HG03066 (cell line): ENCODE measurements at regions not wholly inside any gene's neighbourhood (a gene's known extent, or its start where the extent isn't known, plus 50 kb on each side); places are given as distances from the start of the nearest gene placed in this dataset.

Source experiments
- ATAC-seq: cut with Tn5 transposase; IDR thresholded peaks from one replicate; pipeline ENCODE4 v1.9.1; 2021; ENCODE audit warnings: low read depth; ENCODE audit not compliant: unreplicated experiment

- no peak for ATAC-seq
Measured at GRCh38 chrX:40459571-40460158, 121.1 kb upstream of the ATP6AP2 start.

DNA sequence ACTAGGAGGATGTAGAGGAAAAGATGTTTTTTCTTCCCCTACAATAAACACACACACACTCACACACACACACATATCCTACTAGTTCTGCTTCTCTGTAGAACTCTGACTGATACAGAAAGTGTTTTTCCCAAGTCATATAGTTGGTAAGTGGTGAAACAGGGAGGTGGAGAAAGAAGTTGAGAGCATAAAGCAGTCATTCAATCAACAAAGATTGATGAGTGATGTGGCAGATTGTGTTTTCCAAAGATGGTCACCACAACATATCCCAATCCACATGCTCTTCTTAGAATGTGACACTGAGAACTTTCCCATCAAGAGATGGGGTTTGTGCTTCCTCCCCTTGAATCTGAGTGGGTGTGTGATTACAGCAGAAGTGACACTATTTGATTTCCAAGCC, 123.4 kb upstream of the ATP6AP2 start:
- ATAC-seq = no peak

DNA sequence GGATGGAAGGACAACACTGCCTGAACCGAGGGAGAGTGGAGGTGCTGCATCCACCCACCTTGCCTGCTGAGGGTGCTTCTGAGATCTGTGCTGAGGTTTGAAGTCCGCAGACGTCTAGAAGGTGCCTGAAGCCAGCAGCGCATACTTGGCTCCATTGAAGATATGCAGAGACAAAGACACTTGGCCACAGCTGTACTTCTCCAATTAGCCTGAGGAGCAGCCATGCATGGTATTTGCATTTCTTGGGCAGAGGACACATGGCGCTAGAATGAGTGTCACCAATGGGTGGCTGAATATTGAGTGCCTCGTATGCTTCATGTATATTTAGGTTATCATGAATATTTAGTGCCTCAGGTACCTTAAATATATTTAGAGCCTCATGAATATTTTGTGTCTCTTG, 128.7 kb upstream of the ATP6AP2 start:
- ATAC-seq = no peak

DNA sequence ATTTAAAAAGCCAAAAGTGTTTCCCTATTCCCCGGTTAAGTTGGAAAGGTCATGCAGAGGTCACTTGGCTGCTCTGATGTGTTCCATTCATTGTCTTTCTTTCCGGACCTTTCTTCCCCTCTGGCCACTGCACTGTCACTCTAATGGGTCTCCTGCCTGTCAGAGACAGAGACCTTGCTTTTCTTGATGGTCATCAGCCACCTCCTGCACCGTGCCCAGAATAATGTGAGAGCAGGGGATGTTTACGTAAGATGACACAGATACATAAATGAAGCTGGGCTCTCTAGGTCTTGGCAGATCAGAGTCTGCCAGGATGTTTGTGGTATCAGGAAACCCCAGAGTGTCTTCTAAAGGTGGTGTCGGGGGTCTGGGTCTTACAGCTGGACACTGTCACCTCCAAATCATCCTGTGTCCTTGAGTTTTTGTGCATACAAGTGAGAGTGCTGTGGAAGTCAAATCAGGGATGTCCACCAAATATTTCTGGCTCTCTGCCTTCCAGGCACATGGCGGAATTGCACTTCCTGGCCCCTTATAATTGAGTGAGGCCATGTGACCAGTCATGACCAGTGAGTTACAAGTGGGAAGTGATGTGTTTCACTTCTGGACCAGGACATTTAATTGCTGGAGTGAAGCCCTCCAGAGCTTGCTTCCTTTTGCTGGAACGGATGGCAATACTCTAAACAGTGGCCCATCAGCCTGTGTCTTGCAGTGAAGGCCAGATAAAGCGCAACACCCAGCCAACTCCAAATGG, 130.6 kb upstream of the ATP6AP2 start:
- ATAC-seq = no peak

DNA sequence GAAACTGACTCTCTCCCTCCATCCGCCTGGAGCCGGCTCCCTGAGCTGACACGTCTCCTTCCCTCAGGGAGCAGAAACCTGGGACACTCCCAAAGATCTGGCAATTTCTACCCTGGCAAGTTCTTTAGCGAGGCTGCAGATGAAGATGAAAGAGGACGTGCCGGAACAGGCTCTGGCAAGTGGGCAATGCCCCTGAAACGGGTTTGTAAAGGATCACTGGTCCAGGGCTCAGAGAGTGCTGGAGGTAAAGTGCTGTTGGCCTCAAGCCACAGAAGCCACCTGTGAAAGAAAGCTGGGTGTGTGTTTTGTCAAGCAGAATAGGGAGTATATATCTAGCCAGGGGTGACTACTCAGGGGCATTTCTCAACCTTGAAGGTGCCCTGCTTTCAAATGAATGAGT, 131.4 kb upstream of the ATP6AP2 start:
- ATAC-seq = no peak

DNA sequence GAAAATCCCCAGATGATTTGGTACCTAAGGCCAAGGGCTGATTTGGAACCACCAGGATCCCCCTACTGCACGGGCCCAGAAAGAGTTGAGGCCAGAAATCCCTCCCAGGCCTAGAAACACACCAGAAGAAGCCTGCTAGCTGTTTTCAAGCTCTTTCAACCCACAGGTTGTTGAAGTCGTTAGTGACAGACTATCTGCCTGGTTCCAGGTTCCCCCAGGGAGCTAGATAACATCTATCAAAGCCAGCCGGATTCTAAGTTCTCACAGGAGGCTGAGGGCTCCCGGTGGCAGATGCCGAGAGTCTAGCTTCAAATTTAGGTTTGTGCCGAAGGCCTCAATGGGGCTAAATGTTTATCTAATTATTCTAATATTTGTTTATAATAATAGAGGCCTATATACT, 132.0 kb upstream of the ATP6AP2 start:
- no peak for ATAC-seq

GRCh38 chrX:40446921-40447320, 133.8 kb upstream of the ATP6AP2 start:
- no peak for ATAC-seq

GRCh38 chrX:40445691-40446090, 135.1 kb upstream of the ATP6AP2 start:
- ATAC-seq = no peak

GRCh38 chrX:40444798-40445496, 135.8 kb upstream of the ATP6AP2 start:
- no peak for ATAC-seq

GRCh38 chrX:40444133-40444532, 136.6 kb upstream of the ATP6AP2 start:
- no peak for ATAC-seq

GRCh38 chrX:40440866-40441265, 139.9 kb upstream of the ATP6AP2 start:
- ATAC-seq = no peak

DNA sequence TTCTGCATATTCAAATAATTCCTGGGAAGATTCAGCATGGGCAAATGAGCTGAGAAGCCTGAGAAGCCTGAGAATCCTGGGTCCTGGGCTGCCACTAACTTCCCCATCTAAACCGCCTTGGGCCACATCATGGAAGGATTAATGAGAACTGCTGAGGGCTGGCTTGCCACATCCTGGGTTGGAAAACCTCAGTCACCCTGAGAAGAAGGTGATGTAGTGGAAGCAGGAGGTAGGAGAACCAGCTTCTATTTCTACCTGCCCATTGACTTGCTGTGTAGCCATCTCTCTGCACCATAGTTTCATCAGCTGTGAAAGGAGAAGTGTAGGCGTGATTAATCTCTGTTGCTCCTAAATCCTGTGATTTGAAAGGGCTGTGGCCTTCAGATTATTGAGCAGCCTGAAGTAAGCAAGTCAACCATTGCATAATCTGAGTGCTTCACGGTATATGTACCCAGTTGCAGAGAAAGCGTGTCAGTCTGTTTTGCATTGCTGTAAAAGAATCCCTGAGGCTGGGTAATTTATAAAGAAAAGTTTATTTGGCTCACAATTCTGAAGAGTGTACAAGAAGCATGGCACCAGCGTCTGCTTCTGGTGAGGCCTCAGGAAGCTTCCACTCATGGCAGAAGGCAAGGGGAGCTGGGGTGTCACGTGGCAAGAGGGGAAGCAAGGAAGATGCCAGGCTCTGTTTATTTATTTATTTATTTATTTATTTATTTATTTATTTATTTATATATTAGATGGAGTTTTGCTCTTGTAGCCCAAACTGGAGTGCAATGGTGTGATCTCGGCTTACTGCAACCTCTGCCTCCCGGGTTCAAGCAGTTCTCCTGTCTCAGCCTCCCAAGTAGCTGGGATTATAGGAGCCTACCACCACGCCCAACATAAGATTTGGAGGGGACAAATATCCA, 140.9 kb upstream of the ATP6AP2 start:
- ATAC-seq = no peak

DNA sequence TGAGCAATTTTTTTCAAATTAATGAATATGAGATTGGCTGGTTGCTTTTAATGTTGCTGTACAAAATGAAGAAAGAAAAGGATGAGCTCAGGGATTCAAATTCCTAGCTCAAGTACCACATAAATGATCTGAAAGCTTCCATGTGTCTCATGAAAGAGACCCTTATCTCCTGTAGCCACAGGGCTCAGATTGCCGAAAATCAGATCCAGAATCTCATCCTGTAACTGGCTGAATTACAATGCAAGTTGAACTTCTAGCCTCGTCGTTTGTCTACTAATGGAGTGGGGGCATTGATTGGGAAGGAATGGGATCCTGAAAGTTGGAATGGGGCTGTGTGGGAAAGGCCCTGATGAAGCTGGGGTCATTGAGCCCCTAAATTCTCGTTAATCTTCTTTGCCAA, 143.4 kb upstream of the ATP6AP2 start:
- ATAC-seq = no peak

- ATAC-seq = no peak
Measured at GRCh38 chrX:40434947-40435346, 145.8 kb upstream of the ATP6AP2 start.

DNA sequence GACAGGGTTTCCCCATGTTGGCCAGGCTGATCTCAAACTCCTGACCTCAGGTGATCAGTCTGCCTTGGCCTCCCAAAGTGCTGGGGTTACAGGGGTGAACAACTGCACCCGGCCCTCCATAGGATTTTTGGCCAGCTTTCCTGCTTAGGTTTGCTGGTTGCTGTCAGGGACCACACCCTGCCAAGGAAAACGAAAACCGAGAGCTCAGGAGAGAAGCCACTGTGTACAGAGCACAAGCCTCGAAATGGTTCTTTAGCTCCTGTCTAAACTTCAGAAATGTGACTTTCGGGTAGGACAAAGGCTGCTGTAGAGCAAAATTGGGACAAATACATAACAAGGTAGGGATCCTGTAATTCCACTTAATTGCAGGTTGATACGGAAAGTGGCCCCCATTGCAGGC, 146.3 kb upstream of the ATP6AP2 start:
- ATAC-seq = no peak

DNA sequence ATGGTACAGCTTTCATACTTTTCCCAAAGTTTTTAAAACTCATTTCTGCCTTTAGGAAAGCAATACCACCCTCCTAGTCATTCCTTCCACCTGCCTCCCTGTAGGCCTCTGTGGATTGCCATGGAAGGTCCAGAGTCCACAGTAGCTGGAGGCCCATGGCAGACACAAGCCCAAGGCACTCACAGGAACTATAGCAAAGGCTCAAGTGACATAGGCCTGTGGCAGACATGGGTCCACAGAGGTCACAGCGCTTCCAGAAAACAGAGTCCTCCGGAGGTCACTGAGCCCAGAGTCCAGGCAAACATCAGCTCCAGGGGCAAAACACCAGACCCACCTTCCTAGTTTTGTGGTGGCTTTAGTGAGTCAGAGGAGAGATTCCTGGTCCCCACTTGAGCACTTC, 147.6 kb upstream of the ATP6AP2 start:
- no peak for ATAC-seq

DNA sequence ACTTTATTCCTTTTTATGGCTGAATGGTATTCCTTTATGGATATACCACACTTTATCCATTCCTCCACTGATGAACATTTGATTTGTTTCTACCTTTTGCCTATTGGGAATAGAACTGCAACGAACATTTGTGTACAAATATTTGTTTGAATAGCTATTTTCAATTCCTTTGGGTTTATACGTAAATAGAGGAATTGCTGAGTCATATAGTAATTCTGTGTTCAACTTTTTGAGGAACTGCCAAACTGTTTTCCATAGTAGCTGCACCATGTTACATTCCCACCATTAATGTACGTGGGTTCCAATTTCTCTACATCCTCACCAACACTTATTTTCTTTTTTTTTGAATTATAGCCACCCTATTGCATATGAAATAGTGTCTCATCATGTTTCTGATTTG, 156.5 kb upstream of the ATP6AP2 start:
- no peak for ATAC-seq

DNA sequence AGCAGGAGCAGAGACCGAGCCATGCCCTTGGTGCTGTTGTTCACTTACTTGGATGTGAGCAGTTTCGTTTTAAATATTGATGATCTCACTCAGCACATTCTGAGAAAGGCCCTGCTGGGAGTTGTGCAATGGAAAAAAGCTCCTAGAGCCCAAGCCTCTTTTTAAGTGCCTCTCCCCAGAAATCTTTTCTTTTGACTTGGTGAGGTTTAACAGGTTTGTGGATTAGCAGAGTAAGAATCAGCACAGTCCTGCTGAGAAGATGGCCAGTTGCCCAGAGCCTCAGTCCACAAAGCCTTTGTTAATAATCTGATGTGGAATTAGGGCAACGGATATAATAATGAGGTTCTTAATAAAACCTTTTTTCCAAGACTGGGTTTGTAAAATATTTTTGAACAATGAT, 157.5 kb upstream of the ATP6AP2 start:
- ATAC-seq = no peak

- no peak for ATAC-seq
Measured at GRCh38 chrX:40422021-40422420, 158.7 kb upstream of the ATP6AP2 start.

GRCh38 chrX:40420899-40421729, 159.7 kb upstream of the ATP6AP2 start:
- no peak for ATAC-seq
